Gastrocnemius medialis (tissue), 4 donors: ENCODE measurements at regions not wholly inside any gene's neighbourhood (a gene's known extent, or its start where the extent isn't known, plus 50 kb on each side); places are given as distances from the start of the nearest gene placed in this dataset.

ENCODE experiments used
- POLR2A ChIP-seq, 2 donors: fragments of 450-650 bp; IDR thresholded peaks; one replicate each; pipeline ENCODE4 v1.6.1; 2017; ENCODE audit warnings: antibody characterized with exemption in 2 of 2, mild to moderate bottlenecking in 2 of 2, moderate library complexity in 2 of 2
- TF ChIP-seq, protein P1 (sequence below), 5 experiments: fragments of 450-650 bp in 3 of 5; fragments of 200-600 bp in 2 of 5; sonication (generic) in 2 of 5; IDR thresholded peaks in 4 of 5; conservative IDR thresholded peaks in 1 of 5; 1 replicate in 4 of 5; 2 replicates in 1 of 5; pipeline ENCODE4 v1.5.1; 2016 to 2019; ENCODE audit warnings: antibody characterized with exemption in 5 of 5, mild to moderate bottlenecking in 3 of 5, moderate library complexity in 3 of 5

DNA sequence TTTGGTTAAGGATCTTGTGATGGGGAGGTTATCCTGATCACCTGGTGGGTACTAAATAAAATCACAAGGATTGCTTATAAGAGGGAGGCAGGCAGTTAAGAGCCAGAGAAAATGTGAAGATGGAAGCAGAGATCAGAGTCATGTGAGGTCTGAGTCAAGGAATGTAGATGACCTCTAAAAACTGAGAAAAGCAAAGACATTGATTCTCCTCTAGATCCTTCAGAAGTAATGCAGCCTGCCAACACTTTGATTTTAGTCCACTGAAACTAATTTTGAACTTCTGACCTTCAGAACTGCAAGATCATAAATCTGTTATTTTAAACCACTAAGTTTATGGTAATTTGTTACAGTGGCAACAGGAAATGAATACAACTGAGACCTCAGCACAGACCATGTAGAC lies 499.0 kb downstream of the GADD45G start:
- TF ChIP-seq, protein P1, sequence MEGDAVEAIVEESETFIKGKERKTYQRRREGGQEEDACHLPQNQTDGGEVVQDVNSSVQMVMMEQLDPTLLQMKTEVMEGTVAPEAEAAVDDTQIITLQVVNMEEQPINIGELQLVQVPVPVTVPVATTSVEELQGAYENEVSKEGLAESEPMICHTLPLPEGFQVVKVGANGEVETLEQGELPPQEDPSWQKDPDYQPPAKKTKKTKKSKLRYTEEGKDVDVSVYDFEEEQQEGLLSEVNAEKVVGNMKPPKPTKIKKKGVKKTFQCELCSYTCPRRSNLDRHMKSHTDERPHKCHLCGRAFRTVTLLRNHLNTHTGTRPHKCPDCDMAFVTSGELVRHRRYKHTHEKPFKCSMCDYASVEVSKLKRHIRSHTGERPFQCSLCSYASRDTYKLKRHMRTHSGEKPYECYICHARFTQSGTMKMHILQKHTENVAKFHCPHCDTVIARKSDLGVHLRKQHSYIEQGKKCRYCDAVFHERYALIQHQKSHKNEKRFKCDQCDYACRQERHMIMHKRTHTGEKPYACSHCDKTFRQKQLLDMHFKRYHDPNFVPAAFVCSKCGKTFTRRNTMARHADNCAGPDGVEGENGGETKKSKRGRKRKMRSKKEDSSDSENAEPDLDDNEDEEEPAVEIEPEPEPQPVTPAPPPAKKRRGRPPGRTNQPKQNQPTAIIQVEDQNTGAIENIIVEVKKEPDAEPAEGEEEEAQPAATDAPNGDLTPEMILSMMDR (IDR thresholded peaks at IDR 0.05 in 4 of 5, conservative IDR thresholded peaks at IDR 0.05 in 1 of 5), result no peak
- TF ChIP-seq POLR2A (IDR thresholded peaks at IDR 0.05), result no peak
